Cortex of kidney (tissue), 1 donor: ENCODE measurements at regions not wholly inside any gene's neighbourhood (a gene's known extent, or its start where the extent isn't known, plus 50 kb on each side); places are given as distances from the start of the nearest gene placed in this dataset.
"Not testable (repeated sequence)": the region's sequence is repeated elsewhere in the genome, so short reads cannot be mapped to it uniquely, and the experiment has no call there.

Source experiments
- DNase-seq: peaks from one replicate; lab custom pipeline; 2025; lab: John Stamatoyannopoulos, UW

DNA sequence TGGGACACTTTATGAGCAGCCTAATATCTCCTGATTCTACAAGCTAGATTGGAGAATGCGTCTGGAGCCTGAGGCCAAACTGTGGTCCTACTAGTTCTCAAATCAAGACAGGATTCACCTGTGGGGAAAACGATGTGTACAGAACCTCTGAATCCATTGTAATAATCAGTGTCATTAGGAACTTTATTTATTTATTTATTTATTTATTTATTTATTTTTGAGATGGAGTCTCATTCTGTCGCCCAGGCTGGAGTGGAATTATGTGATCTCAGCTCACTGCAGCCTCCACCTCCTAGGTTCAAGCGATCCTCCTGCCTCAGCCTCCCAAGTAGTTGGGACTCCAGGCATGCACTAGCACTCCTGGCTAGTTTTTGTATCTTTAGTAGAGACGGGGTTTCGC, 52.6 kb upstream of the KIF26B start:
- DNase-seq = not testable (repeated sequence)

DNA sequence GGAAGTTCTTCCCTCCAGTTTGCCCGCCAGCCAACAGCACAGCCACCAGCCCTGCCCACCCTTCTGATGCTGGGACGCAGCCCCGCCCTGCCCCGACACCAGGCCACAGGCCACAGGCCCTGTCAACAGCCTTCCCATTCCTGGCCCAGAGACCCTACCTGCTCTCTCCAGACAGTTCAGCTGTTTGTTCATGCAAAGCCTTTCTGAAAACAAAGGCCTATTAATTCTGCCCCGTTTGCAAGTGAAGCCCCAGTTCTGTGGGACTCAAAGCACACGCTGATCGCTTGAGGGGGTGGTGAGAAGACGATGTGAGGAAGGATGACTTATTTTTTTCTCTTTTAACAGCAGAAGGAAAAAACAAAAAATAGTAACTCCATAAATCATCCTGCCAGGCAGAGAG, 55.4 kb upstream of the KIF26B start:
- DNase-seq = no peak

DNA sequence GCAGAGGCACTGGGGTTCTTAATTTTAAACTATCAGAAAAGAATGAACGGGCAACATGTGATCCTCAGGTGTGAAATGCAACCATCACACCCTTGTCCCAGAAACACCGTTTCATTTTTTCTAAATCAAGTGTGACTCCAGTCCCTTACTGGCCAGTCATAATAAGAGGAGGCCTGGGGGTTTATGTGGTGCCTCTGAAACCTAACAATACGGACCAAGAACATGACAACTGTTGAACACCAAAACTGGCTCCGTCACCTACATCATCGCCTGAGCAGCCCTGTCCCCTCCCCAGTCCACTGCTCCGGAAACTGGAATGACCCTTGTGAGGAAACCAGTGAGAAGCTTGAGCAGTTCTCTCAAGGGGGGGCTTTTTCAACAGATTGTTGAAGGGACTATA, 55.9 kb upstream of the KIF26B start:
- DNase-seq = no peak

DNA sequence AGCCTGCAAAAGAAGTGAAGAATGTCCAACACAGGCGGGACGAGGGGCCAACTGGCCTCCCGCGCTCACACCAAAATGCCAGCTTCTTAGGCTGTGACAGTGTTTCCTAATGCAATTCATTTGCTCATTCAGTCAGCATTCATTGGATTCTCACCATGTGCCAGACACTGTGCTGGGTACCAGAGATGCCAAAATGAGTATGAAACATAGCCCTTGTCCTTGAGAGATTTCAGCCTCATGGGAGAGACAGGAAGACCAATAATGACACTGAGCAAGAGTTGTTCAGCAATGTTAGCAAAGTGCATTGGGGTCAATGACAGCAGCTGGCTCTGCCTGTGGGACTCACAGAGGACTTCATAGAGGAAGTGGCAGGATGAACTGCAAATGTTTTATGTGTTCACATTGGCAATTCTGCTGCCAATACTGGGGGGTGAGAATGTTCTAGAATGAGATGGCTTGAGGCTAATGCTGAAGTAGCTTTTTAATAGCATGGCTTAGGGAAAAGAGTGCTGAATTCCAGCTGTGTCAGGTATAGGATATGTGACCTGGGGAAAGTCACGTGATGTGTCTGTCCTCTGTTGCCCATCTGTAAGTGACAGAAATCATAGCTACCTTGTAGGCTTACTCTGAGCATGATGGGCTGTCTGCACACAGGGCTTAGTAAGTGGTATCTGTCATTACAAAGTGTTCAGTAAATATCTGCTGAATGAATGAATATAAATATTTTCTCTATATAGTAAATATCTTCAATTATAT, 58.3 kb upstream of the KIF26B start:
- no peak for DNase-seq

DNA sequence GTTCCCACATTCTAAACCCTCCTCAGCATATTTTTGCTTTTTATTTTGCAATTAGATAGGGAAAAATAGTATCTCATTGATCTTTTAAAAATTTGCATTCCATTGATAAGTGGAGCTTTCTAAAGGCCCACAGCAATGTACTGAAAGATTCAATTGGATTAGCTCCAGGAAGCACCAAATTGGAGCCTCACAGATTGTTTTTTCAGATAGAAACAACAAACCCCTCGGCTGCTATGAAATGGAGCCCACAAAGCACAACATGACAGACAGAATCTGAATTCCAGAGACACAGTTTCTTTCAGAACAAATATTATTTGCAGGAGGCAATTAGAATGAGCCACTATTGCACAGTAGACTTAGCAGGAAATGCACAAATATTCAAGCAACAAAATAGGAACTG, 58.9 kb upstream of the KIF26B start:
- DNase-seq = no peak

DNA sequence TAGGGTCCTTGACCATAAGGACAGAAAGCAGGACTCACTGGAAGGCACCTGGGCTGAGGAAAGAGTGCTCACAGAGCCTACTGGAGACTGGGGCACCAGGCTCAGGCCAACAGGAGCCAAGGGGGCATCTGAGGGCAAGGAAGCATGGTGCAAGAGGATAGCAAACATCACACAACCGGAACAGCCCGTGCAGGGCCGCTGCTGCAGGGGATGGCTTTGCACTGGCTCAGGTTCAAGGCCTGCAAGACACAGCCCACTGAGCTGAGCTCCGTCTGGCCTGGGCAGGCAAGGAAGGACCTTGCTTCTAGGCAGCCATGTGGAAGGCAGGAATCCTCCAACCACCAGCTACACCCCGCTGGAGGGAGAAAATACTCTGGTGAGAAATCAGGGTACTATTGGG, 59.8 kb upstream of the KIF26B start:
- DNase-seq = no peak

DNA sequence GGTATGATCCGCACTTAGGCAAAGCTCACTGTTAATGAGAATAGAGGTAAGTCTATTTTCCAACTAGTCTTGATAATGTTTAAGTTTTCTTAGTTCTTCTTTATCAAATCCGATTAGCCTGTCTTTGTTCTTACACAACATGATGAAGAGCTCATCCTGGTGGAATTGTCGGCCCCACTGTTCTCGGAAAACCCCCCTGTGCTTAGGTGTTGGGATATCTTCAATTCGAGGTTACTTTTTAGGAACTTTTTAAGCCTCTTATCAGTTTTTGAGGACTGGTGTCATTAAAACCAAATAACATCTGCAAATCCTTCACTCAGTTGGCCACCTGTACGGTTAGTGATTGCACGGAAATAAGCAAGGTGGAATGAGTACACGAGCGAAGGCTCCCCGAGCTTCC, 60.7 kb upstream of the KIF26B start:
- DNase-seq = no peak

DNA sequence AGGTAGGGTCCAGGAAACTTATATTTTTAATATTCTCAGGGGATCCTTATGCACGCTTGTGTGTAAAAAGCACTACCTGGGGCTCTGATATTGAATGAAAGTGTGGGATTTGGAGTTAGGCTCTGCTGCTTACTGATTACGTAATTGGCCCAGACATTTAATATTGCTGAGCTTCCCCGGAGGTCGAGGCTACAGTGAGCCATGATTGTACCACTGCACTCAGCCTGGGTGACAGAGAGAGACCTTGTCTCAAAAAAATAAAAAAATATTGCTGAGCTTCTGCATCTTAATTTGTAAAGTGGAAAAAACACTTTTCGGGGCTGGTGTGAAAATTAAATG, 62.2 kb upstream of the KIF26B start:
- DNase-seq = no peak

DNA sequence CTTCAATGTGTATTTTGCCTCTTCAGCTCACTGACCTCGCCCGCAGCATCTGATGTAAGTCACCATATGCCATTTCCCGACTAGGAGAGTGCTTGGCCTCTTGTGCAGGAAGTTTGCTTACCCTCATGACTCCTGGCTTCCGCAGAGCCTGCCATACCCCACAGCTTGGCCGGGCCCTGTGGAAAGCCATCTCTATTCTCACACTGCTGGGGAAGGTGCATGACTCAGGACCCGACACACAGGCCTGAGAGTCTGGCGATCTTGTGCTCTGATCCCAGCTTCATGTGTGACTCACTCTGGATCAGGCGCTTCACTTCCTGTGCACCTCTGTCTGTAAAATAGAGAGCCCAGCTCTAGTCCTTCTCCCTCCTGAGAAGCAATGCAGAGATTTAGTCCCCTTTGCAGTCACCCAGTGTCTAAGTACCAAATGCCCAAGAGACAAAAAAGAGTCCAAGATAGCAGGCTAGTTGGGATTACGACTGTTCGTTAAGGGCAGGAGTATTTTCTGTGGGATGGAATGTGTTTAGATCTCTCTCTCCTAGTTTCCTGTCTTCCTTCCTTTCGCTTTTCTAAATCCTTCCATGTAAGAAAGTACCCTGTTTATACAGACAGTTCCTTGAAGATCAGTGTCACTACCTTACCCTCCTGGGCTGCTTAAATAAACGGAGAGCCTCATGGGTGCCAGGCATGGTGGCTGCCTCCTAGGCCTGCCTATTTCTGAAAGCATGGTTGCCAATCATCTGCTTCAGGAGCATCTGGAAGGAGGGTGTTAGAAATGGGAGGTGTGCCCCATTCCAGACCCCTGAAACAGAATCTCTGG, 62.8 kb upstream of the KIF26B start:
- DNase-seq = no peak

DNA sequence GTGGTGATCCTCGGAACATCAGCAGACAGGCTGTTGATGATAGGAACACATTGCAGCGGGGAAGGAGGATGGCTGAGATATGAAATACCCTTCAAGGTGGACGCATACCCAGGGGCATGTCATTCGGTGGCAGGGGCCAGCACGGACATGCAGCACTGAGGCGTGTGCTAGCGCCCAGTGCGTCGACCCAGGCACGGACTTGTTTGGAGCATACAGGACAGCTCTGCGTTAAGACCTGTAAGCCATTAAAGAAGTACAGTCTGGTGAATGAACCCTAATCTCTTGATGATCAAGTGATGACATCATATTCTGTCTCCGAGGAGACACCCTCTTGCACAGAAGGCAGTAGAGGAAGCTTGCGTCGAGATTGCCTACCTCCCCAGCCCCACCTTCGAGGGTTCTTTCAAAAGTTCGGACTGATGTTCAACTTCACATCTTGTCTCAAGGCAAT, 63.6 kb upstream of the KIF26B start:
- DNase-seq = no peak

DNA sequence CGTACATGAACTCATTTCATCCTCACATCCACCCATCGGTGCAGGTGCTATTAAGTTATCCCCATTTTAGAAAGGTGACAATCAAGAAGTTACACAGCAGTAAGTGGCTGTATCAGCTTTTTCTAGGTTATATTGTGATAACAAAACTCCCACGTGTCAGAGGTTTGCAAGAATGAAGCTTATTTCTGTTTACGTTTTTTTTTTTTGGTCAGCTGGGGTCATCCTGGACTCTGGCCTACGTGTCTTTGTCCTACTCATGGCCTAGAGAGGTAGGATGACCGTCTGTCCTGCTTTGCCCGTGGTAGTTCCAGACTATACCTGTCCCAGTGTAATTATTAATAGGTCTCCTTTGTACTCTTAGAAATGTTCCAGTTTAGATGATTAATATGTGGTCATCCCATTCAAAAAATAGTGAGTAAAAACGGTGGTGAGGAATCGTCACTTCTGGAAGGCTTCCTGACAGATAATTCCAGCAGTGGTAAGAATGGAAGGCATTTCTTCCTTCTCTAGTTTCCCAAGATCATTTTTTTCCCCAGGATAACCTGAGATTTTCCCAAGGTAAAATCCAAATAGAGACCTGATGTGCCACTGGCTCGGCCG, 64.2 kb upstream of the KIF26B start:
- no peak for DNase-seq

DNA sequence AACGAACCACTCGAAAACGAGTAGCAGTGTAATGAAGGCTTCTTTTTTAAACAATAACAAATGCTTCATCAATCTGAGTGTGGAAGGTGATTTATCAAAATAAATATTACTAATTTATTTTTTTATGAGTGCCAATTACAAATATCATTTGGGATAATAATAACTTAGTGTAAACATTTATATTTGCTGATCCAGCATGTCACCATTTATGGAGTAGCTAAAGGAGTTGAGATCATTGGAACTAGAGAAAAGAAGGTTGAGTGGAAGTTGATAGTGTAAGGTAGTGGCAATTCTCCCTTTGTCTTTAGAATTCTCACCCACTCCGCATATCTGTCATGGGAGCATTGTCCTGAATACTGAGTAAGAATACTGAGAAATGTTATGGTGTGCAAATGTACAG, 67.1 kb upstream of the KIF26B start:
- no peak for DNase-seq

DNA sequence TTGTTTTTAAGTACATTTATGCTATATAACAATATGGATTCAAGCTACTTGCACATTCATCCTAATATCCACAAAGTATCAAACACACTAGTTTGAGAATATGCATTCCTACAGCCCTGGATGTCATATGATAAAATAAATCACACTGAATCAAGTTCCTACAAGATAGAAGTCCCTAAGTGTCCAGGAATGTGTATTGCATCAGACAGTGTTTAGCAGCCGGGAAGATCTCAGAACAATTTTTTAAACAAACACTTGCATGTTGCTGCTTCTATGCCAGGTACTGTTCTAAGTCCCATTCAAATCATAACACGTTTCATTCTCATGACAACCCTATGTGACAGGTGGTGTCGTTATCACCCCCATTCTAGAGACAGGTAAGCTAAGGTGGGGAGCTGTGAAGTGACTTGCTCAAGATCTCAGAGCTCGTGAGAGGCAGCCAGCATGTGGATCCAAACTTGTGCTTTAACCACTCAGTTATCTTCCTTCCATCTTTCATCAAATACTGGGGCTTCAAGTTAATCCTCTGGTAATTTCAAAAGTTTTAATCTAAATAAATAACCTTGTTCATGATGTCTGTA, 68.3 kb upstream of the KIF26B start:
- DNase-seq = no peak

DNA sequence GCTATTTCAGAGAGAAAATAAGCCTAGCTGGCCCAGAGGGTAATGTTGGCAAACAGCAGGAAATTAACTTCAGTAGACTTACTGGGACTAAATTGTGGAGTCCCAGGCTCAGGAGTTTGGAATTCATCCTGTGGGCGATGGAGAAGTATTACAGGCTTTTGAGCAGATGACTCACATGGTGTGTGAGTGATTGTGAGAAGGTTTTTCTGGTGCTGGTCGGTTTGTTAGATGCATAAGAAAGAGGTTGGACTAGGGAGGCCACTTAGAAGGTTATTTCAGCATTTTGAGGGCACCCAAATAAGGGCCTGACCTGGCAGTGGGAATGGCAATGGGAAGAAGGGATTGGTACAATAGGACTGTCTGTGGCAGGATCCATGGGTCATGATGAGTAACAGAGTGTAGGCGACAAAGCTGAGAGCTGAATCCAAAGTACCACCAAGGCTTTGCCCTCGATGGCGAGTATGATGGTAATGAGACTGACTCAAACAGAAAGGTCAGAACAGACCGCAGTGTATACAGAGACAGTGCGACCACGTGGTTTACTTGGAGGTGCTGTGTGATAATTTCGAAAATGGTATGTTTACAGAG, 69.2 kb upstream of the KIF26B start:
- DNase-seq = no peak

DNA sequence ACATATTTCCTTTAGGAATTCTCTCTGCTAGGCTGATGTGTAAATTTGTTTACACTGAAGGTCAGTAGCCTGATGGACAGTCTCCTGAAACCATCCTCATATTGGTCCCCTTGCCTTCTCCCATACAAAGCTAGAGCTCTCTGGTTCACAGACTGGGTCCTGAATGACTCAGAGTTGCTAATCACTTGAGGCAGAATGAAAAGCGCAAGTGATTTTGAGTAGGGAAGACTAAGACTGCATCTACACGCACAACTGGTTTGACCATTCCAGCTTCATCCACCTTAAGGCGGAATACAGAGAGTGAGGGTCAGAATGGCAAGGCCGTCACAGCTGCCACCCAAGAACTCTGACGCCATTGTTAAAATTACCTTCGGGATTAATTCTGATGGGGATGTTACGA, 70.2 kb upstream of the KIF26B start:
- DNase-seq = no peak

DNA sequence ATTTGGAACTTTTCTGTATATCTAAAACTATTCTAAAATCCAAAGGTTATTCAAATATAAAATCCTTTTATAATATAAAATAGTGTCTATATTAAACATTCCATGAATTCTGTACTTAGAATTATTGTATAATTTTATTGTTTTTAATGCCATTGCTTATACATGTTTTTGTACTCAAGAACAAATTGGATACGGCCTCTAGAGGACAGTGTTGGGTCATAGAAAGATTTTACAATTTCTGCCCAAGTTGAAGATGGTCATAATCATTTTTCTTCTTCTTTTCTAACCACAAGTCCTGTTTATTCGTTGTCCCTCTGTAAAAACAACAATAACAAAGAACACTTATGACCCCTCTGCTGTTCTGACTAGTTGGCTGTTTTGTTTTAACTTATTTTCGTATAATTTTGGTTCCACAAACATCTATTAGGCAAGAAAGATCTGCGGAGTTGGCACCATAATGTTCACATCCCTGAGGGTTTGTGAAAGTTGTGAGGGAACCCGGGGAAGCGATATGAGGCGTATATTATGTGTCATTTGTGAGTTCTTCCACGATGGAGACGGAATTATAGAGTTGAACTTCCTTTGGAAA, 75.7 kb upstream of the KIF26B start:
- DNase-seq = no peak

DNA sequence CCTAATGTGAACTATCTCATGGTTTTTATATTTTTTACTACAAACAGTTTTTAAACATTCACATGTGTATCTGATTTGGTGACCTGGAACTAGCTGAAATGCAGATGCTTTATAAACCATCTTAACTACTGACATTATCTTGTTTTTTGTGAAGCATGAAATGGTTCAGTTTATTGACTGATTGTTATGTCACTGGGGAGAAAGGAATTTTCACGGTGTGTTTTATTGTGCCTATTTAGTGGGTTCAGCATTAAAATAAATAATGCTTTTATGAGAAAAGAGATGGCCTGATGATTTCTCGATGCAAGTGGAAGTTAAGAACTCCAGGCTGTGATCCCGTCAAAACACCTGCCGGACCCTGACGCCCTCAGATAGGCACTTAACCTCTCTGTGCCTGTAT, 79.9 kb upstream of the KIF26B start:
- DNase-seq = no peak

DNA sequence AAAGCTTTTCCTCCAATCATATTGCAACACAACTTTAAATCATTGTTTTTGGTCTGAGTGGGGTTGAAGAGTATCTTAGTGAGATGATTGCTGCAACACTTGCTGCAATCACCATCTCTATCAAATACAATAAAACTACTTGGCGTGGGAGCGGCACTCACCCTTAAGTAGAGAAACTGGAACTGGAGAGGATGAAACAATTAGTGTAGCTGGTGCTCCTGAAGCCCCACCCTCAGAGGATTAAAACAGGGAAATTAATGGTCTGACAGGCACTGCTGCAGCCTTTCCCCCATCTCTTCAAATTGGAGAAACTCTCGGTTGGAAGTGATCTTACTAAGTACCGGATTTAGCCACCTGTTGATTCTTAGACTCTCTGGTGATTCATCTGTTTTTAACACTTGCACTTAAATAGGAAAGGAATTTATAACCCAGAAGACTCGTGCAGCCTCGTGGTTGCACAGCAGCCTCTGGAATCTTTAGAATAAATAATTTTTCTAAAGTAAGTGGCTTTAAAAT, 80.5 kb upstream of the KIF26B start:
- DNase-seq = no peak

DNA sequence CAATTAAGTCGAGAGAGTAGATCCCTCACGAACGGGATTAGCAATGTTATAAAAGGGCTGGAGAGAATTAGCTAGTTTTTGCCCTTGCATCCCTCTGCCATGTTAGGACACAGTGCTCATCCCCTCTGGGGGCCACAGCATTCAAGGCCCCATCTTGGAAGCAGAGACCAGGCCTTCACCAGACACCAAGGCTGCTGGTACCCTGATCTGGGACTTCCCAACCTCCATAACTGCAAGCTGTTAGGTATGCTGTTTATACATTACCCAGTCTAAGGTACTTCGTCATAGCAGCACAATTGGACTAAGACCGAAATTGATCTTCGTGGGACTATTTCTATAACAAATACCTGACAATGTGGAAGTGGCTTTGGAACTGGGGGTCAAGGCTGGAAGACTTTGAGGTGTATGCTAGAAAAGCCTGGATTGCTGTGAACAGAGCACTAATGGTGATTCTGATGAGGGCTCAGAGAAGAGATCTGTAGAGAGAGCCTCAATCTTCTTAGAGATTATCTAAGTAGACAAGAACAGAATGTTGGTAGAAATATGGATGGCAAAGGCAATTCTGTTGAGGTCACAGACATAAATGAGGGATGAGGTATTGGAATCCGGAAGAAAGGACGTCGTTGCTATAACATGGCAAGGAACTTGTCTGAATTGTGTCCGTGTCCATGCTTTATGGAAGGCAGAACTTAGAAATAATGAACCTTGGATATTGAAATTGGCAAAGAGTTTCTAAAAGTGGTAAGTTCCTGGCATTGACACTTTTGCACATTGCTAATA, 83.8 kb upstream of the KIF26B start:
- DNase-seq = no peak

DNA sequence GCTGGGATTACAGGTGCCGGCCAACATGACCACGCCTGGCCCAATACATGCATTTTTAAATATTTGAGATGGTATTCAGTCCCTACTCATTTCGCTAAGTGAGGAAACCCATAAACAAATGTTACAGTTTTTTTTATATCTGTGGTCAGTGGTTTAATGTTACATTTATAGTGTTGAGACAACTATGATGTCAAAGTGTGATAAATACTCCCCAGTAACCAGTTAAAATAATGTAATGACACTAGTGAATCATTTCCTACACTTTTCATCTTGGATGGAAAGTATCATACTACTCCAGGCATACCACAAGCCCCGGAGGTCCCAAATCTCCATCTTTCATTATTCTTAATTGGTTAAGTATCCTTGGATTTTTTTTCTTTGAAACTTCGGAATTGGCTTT, 87.5 kb upstream of the KIF26B start:
- DNase-seq = no peak

DNA sequence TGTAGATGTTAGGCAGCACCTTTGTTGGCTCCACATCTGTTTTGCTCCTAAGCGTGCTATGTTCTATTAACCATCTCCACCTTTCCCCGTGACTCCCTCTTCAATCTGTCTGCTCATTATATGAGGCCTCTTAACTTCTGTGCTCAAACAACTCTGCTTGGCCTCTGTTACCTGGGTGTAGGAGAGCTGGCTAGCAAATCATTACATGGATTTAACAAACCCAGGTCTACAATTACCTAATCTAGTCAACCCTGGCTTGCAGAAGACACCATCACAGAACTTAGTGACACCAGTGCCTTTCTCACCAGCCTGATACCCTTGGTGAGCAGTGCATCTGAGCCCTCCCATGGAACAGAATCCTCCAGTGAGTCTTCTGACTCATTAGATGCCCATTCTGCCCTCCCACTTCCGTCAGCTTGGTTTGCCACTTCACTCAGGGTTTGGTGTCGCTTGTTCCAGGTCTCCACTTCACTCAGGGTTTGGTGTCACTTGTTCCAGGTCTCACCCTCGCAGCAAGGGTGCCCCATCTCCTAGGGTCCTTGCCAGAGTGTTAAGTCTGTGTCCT, 92.0 kb upstream of the KIF26B start:
- no peak for DNase-seq
